ENCODE measurements at regions not wholly inside any gene's neighbourhood (a gene's known extent, or its start where the extent isn't known, plus 50 kb on each side); places are given as distances from the start of the nearest gene placed in this dataset.

GRCh38 chr2:185132501-185133041, 534.2 kb downstream of the ZNF804A start:
- Histone ChIP-seq H3K4me3 (no peak overlapping the region), H3K36me3 (ENCODE audit: insufficient read depth, low read length) (no peaks in the 10 kb centered on the region), H3K27ac (no peak overlapping the region), H3K9me3 (ENCODE audit: low read depth, low read length) (no peaks in the 10 kb centered on the region), H3K9ac (ENCODE audit: insufficient read length) (no peak overlapping the region)
- no peak for DNase-seq (ENCODE audit: low read depth, low spot score)
- no peak for TF ChIP-seq EZH2 (IDR thresholded peaks at IDR 0.05)
- no peak for TF ChIP-seq FOXP2 (optimal IDR thresholded peaks at IDR 0.05; ENCODE audit: control extremely low read depth, extremely low read length, insufficient read depth)
- no peak for TF ChIP-seq POLR2AphosphoS5 (IDR thresholded peaks at IDR 0.05; ENCODE audit: borderline replicate concordance, low read depth, low read length)

GRCh38 chr2:185137700-185138099, 539.4 kb downstream of the ZNF804A start:
- no peak for DNase-seq (ENCODE audit: low read depth, low spot score)
- Histone ChIP-seq H3K9me3 (ENCODE audit: low read depth, low read length) (no peaks in the 10 kb centered on the region), H3K9ac (ENCODE audit: insufficient read length) (no peak overlapping the region), H3K27ac (no peak overlapping the region), H3K36me3 (ENCODE audit: insufficient read depth, low read length) (no peaks in the 10 kb centered on the region), H3K4me3 (no peak overlapping the region)
- no peak for TF ChIP-seq EZH2 (IDR thresholded peaks at IDR 0.05)
- TF ChIP-seq POLR2AphosphoS5 (IDR thresholded peaks at IDR 0.05; ENCODE audit: borderline replicate concordance, low read depth, low read length) = no peak
- no peak for TF ChIP-seq FOXP2 (optimal IDR thresholded peaks at IDR 0.05; ENCODE audit: control extremely low read depth, extremely low read length, insufficient read depth)

- DNase-seq (ENCODE audit: low read depth, low spot score) = no peak
- no peaks in the 10 kb centered on the region for H3K9me3 ChIP-seq (ENCODE audit: low read depth, low read length)
- no peak overlapping the region for H3K4me3 ChIP-seq
- no peaks in the 10 kb centered on the region for H3K36me3 ChIP-seq (ENCODE audit: insufficient read depth, low read length)
- no peak overlapping the region for H3K9ac ChIP-seq (ENCODE audit: insufficient read length)
- TF ChIP-seq POLR2AphosphoS5 (IDR thresholded peaks at IDR 0.05; ENCODE audit: borderline replicate concordance, low read depth, low read length) (no peak), FOXP2 (optimal IDR thresholded peaks at IDR 0.05; ENCODE audit: control extremely low read depth, extremely low read length, insufficient read depth) (no peak), EZH2 (IDR thresholded peaks at IDR 0.05) (no peak)
- no peak overlapping the region for H3K27ac ChIP-seq
These were observed 544.3 kb downstream of the ZNF804A start for GRCh38 chr2:185142677-185143076.

GRCh38 chr2:185144159-185144919, 546.0 kb downstream of the ZNF804A start:
- no peaks in the 10 kb centered on the region for H3K36me3 ChIP-seq (ENCODE audit: insufficient read depth, low read length)
- TF ChIP-seq POLR2AphosphoS5 (IDR thresholded peaks at IDR 0.05; ENCODE audit: borderline replicate concordance, low read depth, low read length) (no peak), EZH2 (IDR thresholded peaks at IDR 0.05) (no peak), FOXP2 (optimal IDR thresholded peaks at IDR 0.05; ENCODE audit: control extremely low read depth, extremely low read length, insufficient read depth) (no peak)
- H3K9me3 ChIP-seq (ENCODE audit: low read depth, low read length) = no peaks in the 10 kb centered on the region
- H3K27ac ChIP-seq = no peak overlapping the region
- no peak overlapping the region for H3K4me3 ChIP-seq
- no peak for DNase-seq (ENCODE audit: low read depth, low spot score)
- H3K9ac ChIP-seq (ENCODE audit: insufficient read length) = no peak overlapping the region

GRCh38 chr2:185145316-185146121, 547.2 kb downstream of the ZNF804A start:
- H3K36me3 ChIP-seq (ENCODE audit: insufficient read depth, low read length) = no peaks in the 10 kb centered on the region
- no peak overlapping the region for H3K27ac ChIP-seq
- H3K4me3 ChIP-seq = no peak overlapping the region
- no peak for DNase-seq (ENCODE audit: low read depth, low spot score)
- no peak for TF ChIP-seq POLR2AphosphoS5 (IDR thresholded peaks at IDR 0.05; ENCODE audit: borderline replicate concordance, low read depth, low read length)
- no peak for TF ChIP-seq EZH2 (IDR thresholded peaks at IDR 0.05)
- TF ChIP-seq FOXP2 (optimal IDR thresholded peaks at IDR 0.05; ENCODE audit: control extremely low read depth, extremely low read length, insufficient read depth) = no peak
- H3K9me3 ChIP-seq (ENCODE audit: low read depth, low read length) = no peaks in the 10 kb centered on the region
- no peak overlapping the region for H3K9ac ChIP-seq (ENCODE audit: insufficient read length)

- no peak overlapping the region for H3K4me3 ChIP-seq
- H3K9ac ChIP-seq (ENCODE audit: insufficient read length) = no peak overlapping the region
- H3K36me3 ChIP-seq (ENCODE audit: insufficient read depth, low read length) = no peaks in the 10 kb centered on the region
- H3K27ac ChIP-seq = no peak overlapping the region
- TF ChIP-seq EZH2 (IDR thresholded peaks at IDR 0.05) (no peak), POLR2AphosphoS5 (IDR thresholded peaks at IDR 0.05; ENCODE audit: borderline replicate concordance, low read depth, low read length) (no peak), FOXP2 (optimal IDR thresholded peaks at IDR 0.05; ENCODE audit: control extremely low read depth, extremely low read length, insufficient read depth) (no peak)
- no peak for DNase-seq (ENCODE audit: low read depth, low spot score)
- H3K9me3 ChIP-seq (ENCODE audit: low read depth, low read length) = no peaks in the 10 kb centered on the region
These were observed 549.0 kb downstream of the ZNF804A start for GRCh38 chr2:185147361-185147760.

GRCh38 chr2:185152186-185152585, 553.9 kb downstream of the ZNF804A start:
- Histone ChIP-seq H3K9ac (ENCODE audit: insufficient read length) (no peak overlapping the region), H3K27ac (no peak overlapping the region), H3K4me3 (no peak overlapping the region), H3K36me3 (ENCODE audit: insufficient read depth, low read length) (no peaks in the 10 kb centered on the region), H3K9me3 (ENCODE audit: low read depth, low read length) (no peaks in the 10 kb centered on the region)
- TF ChIP-seq FOXP2 (optimal IDR thresholded peaks at IDR 0.05; ENCODE audit: control extremely low read depth, extremely low read length, insufficient read depth) (no peak), EZH2 (IDR thresholded peaks at IDR 0.05) (no peak)
- no peak for DNase-seq (ENCODE audit: low read depth, low spot score)

- Histone ChIP-seq H3K4me3 (no peak overlapping the region), H3K27ac (0 out of 2 replicates have a peak overlapping the region, but pooled peaks have one; percentile 35), H3K9ac (ENCODE audit: insufficient read length) (no peak overlapping the region), H3K9me3 (ENCODE audit: low read depth, low read length) (no peaks in the 10 kb centered on the region), H3K36me3 (ENCODE audit: insufficient read depth, low read length) (no peaks in the 10 kb centered on the region)
- DNase-seq (ENCODE audit: low read depth, low spot score) = peak; percentile 18
- no peak for TF ChIP-seq POLR2AphosphoS5 (IDR thresholded peaks at IDR 0.05; ENCODE audit: borderline replicate concordance, low read depth, low read length)
- no peak for TF ChIP-seq EZH2 (IDR thresholded peaks at IDR 0.05)
- TF ChIP-seq FOXP2 (optimal IDR thresholded peaks at IDR 0.05; ENCODE audit: control extremely low read depth, extremely low read length, insufficient read depth) = no peak
These were observed 563.4 kb downstream of the ZNF804A start for GRCh38 chr2:185161701-185162100.

Measured in SK-N-MC (cell line).